ENCODE measurements at regions not wholly inside any gene's neighbourhood (a gene's known extent, or its start where the extent isn't known, plus 50 kb on each side); places are given as distances from the start of the nearest gene placed in this dataset.
"Not testable (repeated sequence)": the region's sequence is repeated elsewhere in the genome, so short reads cannot be mapped to it uniquely, and the experiment has no call there.

GRCh38 chr2:7154656-7155055, 237.4 kb downstream of the RNF144A start:
- DNase-seq = no peak

- DNase-seq = no peak
Measured at GRCh38 chr2:7161501-7161900, 244.3 kb downstream of the RNF144A start.

- no peak for DNase-seq
Measured at GRCh38 chr2:7165736-7166135, 248.5 kb downstream of the RNF144A start.

- no peak for DNase-seq
Measured at GRCh38 chr2:7167801-7168411, 250.7 kb downstream of the RNF144A start.

- DNase-seq = no peak
Measured at GRCh38 chr2:7169593-7169992, 252.4 kb downstream of the RNF144A start.

- not testable (repeated sequence) for DNase-seq
Measured at GRCh38 chr2:7178996-7179395, 261.8 kb downstream of the RNF144A start.

- peak; percentile 16 for DNase-seq
Measured at GRCh38 chr2:7180638-7181370, 263.6 kb downstream of the RNF144A start.

GRCh38 chr2:7182525-7182924, 265.3 kb downstream of the RNF144A start:
- no peak for DNase-seq

- no peak for DNase-seq
Measured at GRCh38 chr2:7189106-7189505, 271.9 kb downstream of the RNF144A start.

GRCh38 chr2:7190587-7191324, 273.5 kb downstream of the RNF144A start:
- DNase-seq = no peak

- DNase-seq = no peak
Measured at GRCh38 chr2:7191932-7192331, 274.7 kb downstream of the RNF144A start.

- no peak for DNase-seq
Measured at GRCh38 chr2:7193457-7193856, 276.2 kb downstream of the RNF144A start.

- DNase-seq = no peak
Measured at GRCh38 chr2:7194950-7195349, 277.7 kb downstream of the RNF144A start.

- no peak for DNase-seq
Measured at GRCh38 chr2:7196883-7197282, 279.7 kb downstream of the RNF144A start.

GRCh38 chr2:7201851-7202250, 284.6 kb downstream of the RNF144A start:
- no peak for DNase-seq

- DNase-seq = peak; percentile 83
Measured at GRCh38 chr2:7203056-7203467, 285.9 kb downstream of the RNF144A start.

GRCh38 chr2:7205151-7205830, 288.1 kb downstream of the RNF144A start:
- DNase-seq = peak; percentile 59

- DNase-seq = peak; percentile 4
Measured at GRCh38 chr2:7206111-7206810, 289.0 kb downstream of the RNF144A start.

GRCh38 chr2:7207631-7208030, 290.4 kb downstream of the RNF144A start:
- DNase-seq = no peak

- no peak for DNase-seq
Measured at GRCh38 chr2:7209757-7210555, 292.7 kb downstream of the RNF144A start.

GRCh38 chr2:7210712-7211111, 293.5 kb downstream of the RNF144A start:
- no peak for DNase-seq

GRCh38 chr2:7225848-7226247, 308.6 kb downstream of the RNF144A start:
- no peak for DNase-seq
